NCI-H2107 treated with DMSO at 0.1 percent for 48 hours (cell line): ENCODE measurements at regions not wholly inside any gene's neighbourhood (a gene's known extent, or its start where the extent isn't known, plus 50 kb on each side); places are given as distances from the start of the nearest gene placed in this dataset.

ENCODE experiments used
- DNase-seq: peaks from one replicate; lab custom pipeline; 2025; ENCODE audit not compliant: unreplicated experiment; lab: John Stamatoyannopoulos, UW

GRCh38 chr4:14812101-14812500 lies 190.2 kb upstream of the CPEB2 start:
- no peak for DNase-seq

- DNase-seq, result no peak
Observed at GRCh38 chr4:14816623-14817261, 185.5 kb upstream of the CPEB2 start.

GRCh38 chr4:14824189-14824588 lies 178.1 kb upstream of the CPEB2 start:
- DNase-seq, result no peak

- no peak for DNase-seq
Observed at GRCh38 chr4:14827111-14827510, 175.2 kb upstream of the CPEB2 start.

GRCh38 chr4:14829795-14830194 lies 172.5 kb upstream of the CPEB2 start:
- DNase-seq, result no peak

GRCh38 chr4:14831416-14831815 lies 170.9 kb upstream of the CPEB2 start:
- no peak for DNase-seq

GRCh38 chr4:14833053-14833452 lies 169.2 kb upstream of the CPEB2 start:
- DNase-seq, result no peak

GRCh38 chr4:14834382-14834781 lies 167.9 kb upstream of the CPEB2 start:
- no peak for DNase-seq

GRCh38 chr4:14835288-14835687 lies 167.0 kb upstream of the CPEB2 start:
- DNase-seq, result no peak

GRCh38 chr4:14835708-14836425 lies 166.4 kb upstream of the CPEB2 start:
- no peak for DNase-seq

- no peak for DNase-seq
Observed at GRCh38 chr4:14837860-14838259, 164.4 kb upstream of the CPEB2 start.

GRCh38 chr4:14841801-14842768 lies 160.2 kb upstream of the CPEB2 start:
- DNase-seq, result no peak

GRCh38 chr4:14842964-14843630 lies 159.2 kb upstream of the CPEB2 start:
- DNase-seq, result no peak

GRCh38 chr4:14844061-14844460 lies 158.2 kb upstream of the CPEB2 start:
- no peak for DNase-seq

GRCh38 chr4:14848229-14848628 lies 154.1 kb upstream of the CPEB2 start:
- no peak for DNase-seq

- no peak for DNase-seq
Observed at GRCh38 chr4:14850455-14851097, 151.7 kb upstream of the CPEB2 start.

- no peak for DNase-seq
Observed at GRCh38 chr4:14853176-14853943, 148.9 kb upstream of the CPEB2 start.

- no peak for DNase-seq
Observed at GRCh38 chr4:14855719-14856061, 146.6 kb upstream of the CPEB2 start.

GRCh38 chr4:14856062-14856933 lies 146.0 kb upstream of the CPEB2 start:
- no peak for DNase-seq
